Heart left ventricle (tissue), 13 donors: ENCODE measurements at regions not wholly inside any gene's neighbourhood (a gene's known extent, or its start where the extent isn't known, plus 50 kb on each side); places are given as distances from the start of the nearest gene placed in this dataset.

Experiments
- POLR2A ChIP-seq, 2 donors: fragments of 450-650 bp; IDR thresholded peaks; one replicate each; pipeline ENCODE4 v1.6.1; 2017; ENCODE audit warnings: antibody characterized with exemption in 2 of 2, mild to moderate bottlenecking in 2 of 2, moderate library complexity in 2 of 2
- TF ChIP-seq, protein P1 (sequence below), 12 donors: fragments of 200-600 bp; sonication (generic) in 4 of 12; IDR thresholded peaks; one replicate each; pipeline versions ENCODE4 v1.5.0 to v1.8.0; 2018 to 2022; ENCODE audit warnings: antibody characterized with exemption in 12 of 12, mild to moderate bottlenecking in 5 of 12
- donor health status: ischemic (EF 13 %, LVEDD 7.1; RV severe dilation, severe dysfunction).
- donor health status: DM: no; HTN: yes; CAD: no.
- donor health status: DM: no; HTN: no; CAD: no.
- donor health status: ischemic (EF 25% LVEDD 6.9; RV normal size, moderate dysfunction).
- donor health status: ischemic (EF 25% LVEDD 5.7; RV mildly dilated, moderate dysfunction).
- donor health status: ischemic (EF 35%, LVEDD 5.7; RV mildly dilated, moderate dysfunction).
- donor health status: nonischemic (EF 11% LVEDD 7.7; RV severe dilation, severe dysfunction).
- donor health status: DM: yes; HTN: yes; CAD: no.
- donor health status: PGD.
- donor health status: ischemic (EF 29% LVEDD 5.4; RV normal size, mild dysfunction).
- donor health status: nonischemic (EF 23%, LVEDD 6.1; RV moderate dilation, normal function).

DNA sequence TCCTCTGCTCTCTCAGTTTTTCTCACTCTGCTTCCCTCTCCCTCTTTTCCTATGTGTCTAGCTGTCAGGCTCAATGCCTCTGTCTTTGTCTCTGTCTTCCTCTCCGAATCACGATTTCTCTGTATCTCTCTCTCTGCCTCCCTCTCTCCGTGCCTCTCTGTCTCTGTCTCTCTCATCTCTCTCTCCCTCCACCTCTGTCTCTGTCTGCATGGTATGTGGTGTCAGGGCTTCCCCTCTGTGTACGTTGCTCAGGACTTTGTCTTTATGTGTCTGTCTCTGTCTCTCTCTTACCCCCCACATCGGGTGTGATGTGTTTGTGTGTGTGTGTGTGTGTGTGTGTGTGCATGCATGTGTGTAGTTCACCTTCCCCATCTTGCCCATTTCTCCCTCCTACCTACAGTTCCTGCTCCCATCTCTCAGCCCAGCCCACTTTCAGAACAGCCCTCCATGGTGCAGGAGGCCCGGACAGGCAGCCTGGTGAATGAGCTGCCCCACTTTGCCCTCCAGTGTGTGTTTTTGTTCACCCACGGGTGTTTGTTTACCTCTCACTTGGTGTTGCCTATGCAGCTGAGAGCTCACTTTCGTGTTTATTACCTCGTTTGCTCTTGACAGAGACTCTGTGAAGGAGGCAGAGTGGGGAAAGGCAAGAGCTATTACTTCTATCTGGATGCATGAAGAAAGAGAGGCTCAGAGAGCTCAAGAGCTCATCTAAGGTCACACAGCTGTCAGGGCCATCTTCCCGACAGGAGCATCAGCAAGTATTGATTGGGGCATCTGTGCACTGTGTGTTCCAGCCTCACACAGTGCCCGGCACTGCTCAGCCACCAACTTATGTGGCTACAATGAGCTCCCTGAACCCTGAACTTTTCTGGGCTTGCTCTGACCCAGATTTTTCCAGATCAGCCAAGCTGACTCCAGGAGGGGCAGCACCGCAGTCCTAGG, 163.5 kb upstream of the ZMIZ1 start:
- no peak for TF ChIP-seq POLR2A (IDR thresholded peaks at IDR 0.05)
- TF ChIP-seq, protein P1, sequence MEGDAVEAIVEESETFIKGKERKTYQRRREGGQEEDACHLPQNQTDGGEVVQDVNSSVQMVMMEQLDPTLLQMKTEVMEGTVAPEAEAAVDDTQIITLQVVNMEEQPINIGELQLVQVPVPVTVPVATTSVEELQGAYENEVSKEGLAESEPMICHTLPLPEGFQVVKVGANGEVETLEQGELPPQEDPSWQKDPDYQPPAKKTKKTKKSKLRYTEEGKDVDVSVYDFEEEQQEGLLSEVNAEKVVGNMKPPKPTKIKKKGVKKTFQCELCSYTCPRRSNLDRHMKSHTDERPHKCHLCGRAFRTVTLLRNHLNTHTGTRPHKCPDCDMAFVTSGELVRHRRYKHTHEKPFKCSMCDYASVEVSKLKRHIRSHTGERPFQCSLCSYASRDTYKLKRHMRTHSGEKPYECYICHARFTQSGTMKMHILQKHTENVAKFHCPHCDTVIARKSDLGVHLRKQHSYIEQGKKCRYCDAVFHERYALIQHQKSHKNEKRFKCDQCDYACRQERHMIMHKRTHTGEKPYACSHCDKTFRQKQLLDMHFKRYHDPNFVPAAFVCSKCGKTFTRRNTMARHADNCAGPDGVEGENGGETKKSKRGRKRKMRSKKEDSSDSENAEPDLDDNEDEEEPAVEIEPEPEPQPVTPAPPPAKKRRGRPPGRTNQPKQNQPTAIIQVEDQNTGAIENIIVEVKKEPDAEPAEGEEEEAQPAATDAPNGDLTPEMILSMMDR (IDR thresholded peaks at IDR 0.05), result no peak
